ENCODE measurements at regions not wholly inside any gene's neighbourhood (a gene's known extent, or its start where the extent isn't known, plus 50 kb on each side); places are given as distances from the start of the nearest gene placed in this dataset.
A peak's percentile ranks its signal among the peaks of the same experiment; 100 is the strongest.

- no peaks in the 10 kb centered on the region for H3K79me2 ChIP-seq (ENCODE audit: low read depth)
- no peaks in the 10 kb centered on the region for H4K20me1 ChIP-seq (ENCODE audit: insufficient read depth)
- intact Hi-C loops (cut with micrococcal nuclease; ENCODE audit: unreplicated experiment) = loop anchor here (2.0 kb wide), 1 partner anchor 42 kb away; no protein-coding TSS in a partner anchor
- no peak for TF ChIP-seq EZH2 (IDR thresholded peaks at IDR 0.05; ENCODE audit: low read depth)
- no peak for TF ChIP-seq CTCF (conservative IDR thresholded peaks at IDR 0.05)
- CTCF ChIA-PET = no interaction called here
- peak overlapping the region; percentile 77 for H3K27ac ChIP-seq
- peak in 1 of 2 experiments; percentile 61 for DNase-seq
- H3K9me3 ChIP-seq (ENCODE audit: insufficient read depth, low read depth) = no peaks in the 10 kb centered on the region; the same call in 1 of the 2 replicates
- H3K27me3 ChIP-seq (ENCODE audit: insufficient read depth, low read depth) = no peaks in the 10 kb centered on the region
- BruUV-seq (replicated peaks) = no TSS peak
- H2AFZ ChIP-seq = no peak overlapping the region
- POLR2A ChIA-PET (ENCODE audit: unreplicated experiment) = interaction anchor here (0.7 kb wide), 1 partner anchor 54 kb away, joined by 6 read pairs; no protein-coding TSS in a partner anchor
- peaks cover 34% of the 10 kb centered on the region for H3K4me1 ChIP-seq (replicated peaks; ENCODE audit: insufficient read depth)
- H3K4me2 ChIP-seq = peak overlapping the region; percentile 69
- no peaks in the 10 kb centered on the region for H3K36me3 ChIP-seq (ENCODE audit: low read depth)
- no peak overlapping the region for H3K4me3 ChIP-seq
- peaks cover 20% of the 10 kb centered on the region; the same call in 1 of the 2 replicates for H3F3A ChIP-seq (ENCODE audit: insufficient read depth, low read depth)
- H3K9me2 ChIP-seq (ENCODE audit: insufficient read depth) = no peaks in the 10 kb centered on the region
Measured at GRCh38 chr5:143495110-143495509, 91.6 kb upstream of the NR3C1 start.

GRCh38 chr5:143494595-143494994, 91.1 kb upstream of the NR3C1 start:
- intact Hi-C loops (cut with micrococcal nuclease; ENCODE audit: unreplicated experiment) = loop anchor here (2.0 to 5.0 kb wide), 2 partner anchors 42 to 87 kb away; no protein-coding TSS in a partner anchor
- no peaks in the 10 kb centered on the region; the same call in 1 of the 2 replicates for H3K9me3 ChIP-seq (ENCODE audit: insufficient read depth, low read depth)
- no peaks in the 10 kb centered on the region for H4K20me1 ChIP-seq (ENCODE audit: insufficient read depth)
- peak overlapping the region; percentile 77 for H3K27ac ChIP-seq
- H3K79me2 ChIP-seq (ENCODE audit: low read depth) = no peaks in the 10 kb centered on the region
- TF ChIP-seq EZH2 (IDR thresholded peaks at IDR 0.05; ENCODE audit: low read depth) (no peak), CTCF (conservative IDR thresholded peaks at IDR 0.05) (no peak)
- CTCF ChIA-PET = no interaction called here
- no peaks in the 10 kb centered on the region for H3K27me3 ChIP-seq (ENCODE audit: insufficient read depth, low read depth)
- H3K4me2 ChIP-seq = peak overlapping the region; percentile 69
- BruUV-seq (replicated peaks) = no TSS peak
- no peak overlapping the region for H2AFZ ChIP-seq
- H3F3A ChIP-seq (ENCODE audit: insufficient read depth, low read depth) = peaks cover 20% of the 10 kb centered on the region; the same call in 1 of the 2 replicates
- no peaks in the 10 kb centered on the region for H3K36me3 ChIP-seq (ENCODE audit: low read depth)
- peaks cover 34% of the 10 kb centered on the region for H3K4me1 ChIP-seq (replicated peaks; ENCODE audit: insufficient read depth)
- no peak overlapping the region for H3K4me3 ChIP-seq
- no peaks in the 10 kb centered on the region for H3K9me2 ChIP-seq (ENCODE audit: insufficient read depth)
- peak in 1 of 2 experiments; percentile 84 for DNase-seq
- POLR2A ChIA-PET (ENCODE audit: unreplicated experiment) = no interaction called here

- H3K4me2 ChIP-seq = peak overlapping the region; percentile 69
- H3K36me3 ChIP-seq (ENCODE audit: low read depth) = no peaks in the 10 kb centered on the region
- POLR2A ChIA-PET (ENCODE audit: unreplicated experiment) = interaction anchor here (0.7 kb wide), 2 partner anchors 121 to 173 kb away, joined by 6 to 8 read pairs; no protein-coding TSS in a partner anchor
- H3K27ac ChIP-seq = peak overlapping the region; percentile 77
- BruUV-seq (replicated peaks) = no TSS peak
- no peaks in the 10 kb centered on the region; the same call in 1 of the 2 replicates for H3K9me3 ChIP-seq (ENCODE audit: insufficient read depth, low read depth)
- CTCF ChIA-PET = no interaction called here
- H3K9me2 ChIP-seq (ENCODE audit: insufficient read depth) = no peaks in the 10 kb centered on the region
- DNase-seq = peak; percentile 16 to 71
- intact Hi-C loops (cut with micrococcal nuclease; ENCODE audit: unreplicated experiment) = loop anchor here (2.0 to 5.0 kb wide), 2 partner anchors 43 to 87 kb away; no protein-coding TSS in a partner anchor
- H3K27me3 ChIP-seq (ENCODE audit: insufficient read depth, low read depth) = no peaks in the 10 kb centered on the region
- peaks cover 34% of the 10 kb centered on the region for H3K4me1 ChIP-seq (replicated peaks; ENCODE audit: insufficient read depth)
- H2AFZ ChIP-seq = no peak overlapping the region
- H3F3A ChIP-seq (ENCODE audit: insufficient read depth, low read depth) = peaks cover 20% of the 10 kb centered on the region; the same call in 1 of the 2 replicates
- H3K4me3 ChIP-seq = no peak overlapping the region
- TF ChIP-seq CTCF (conservative IDR thresholded peaks at IDR 0.05) (no peak), EZH2 (IDR thresholded peaks at IDR 0.05; ENCODE audit: low read depth) (no peak)
- no peaks in the 10 kb centered on the region for H3K79me2 ChIP-seq (ENCODE audit: low read depth)
- no peaks in the 10 kb centered on the region for H4K20me1 ChIP-seq (ENCODE audit: insufficient read depth)
Measured at GRCh38 chr5:143494162-143494561, 90.7 kb upstream of the NR3C1 start.

Measured in PC-9 (cell line).